G401 (cell line): ENCODE measurements at regions not wholly inside any gene's neighbourhood (a gene's known extent, or its start where the extent isn't known, plus 50 kb on each side); places are given as distances from the start of the nearest gene placed in this dataset.

ENCODE experiments used
- DNase-seq: peaks from one replicate; pipeline ENCODE4 v3.0.0-alpha.2; 2015; ENCODE audit warnings: low spot score
- in situ Hi-C: cut with HindIII; loops from 2 replicates; pipeline ENCODE4 v1.10.0; 2016; ENCODE audit warnings: low sequenced_read_pairs, mixed read lengths

DNA sequence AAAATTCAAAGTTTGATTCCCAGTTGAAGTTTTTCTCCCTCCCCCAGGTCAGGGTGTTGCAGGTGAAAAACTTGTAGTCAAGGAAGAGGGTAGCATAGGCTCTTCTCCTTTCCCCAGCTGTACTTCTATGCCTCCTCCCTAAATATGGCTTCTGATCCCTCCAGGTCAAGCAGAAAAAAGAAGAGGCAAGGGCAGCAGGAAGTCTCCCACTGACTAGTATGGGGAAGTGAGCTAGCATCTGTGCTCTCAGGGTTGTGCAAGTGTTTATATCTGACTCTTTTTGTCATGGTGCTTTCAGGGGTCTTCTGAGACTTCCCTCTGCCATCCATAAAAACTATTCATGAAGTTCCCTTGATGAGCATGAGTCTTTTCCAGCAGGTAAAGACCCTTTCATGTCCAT lies 76.0 kb downstream of the ATPSCKMT start:
- in situ Hi-C loops: no loop called here
- DNase-seq: no peak

DNA sequence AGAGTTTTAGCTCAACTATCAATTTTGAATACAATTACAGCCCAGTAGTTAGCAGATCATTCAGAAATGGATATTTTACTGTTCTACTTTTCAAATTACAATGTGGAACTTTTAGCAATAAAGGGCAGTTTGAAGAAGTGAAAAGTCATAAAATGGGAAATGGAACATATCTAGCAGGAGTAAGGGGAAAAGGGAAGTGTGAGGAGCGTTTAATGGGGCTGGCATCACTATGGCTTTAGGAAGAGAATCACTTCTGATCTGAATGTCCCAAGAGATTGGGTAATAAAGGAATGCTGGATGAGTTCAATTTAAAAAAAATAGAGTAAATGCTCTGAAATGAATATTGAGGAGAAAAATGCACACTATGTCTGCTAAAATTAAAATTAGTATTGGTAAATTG lies 77.4 kb downstream of the ATPSCKMT start:
- no peak for DNase-seq

DNA sequence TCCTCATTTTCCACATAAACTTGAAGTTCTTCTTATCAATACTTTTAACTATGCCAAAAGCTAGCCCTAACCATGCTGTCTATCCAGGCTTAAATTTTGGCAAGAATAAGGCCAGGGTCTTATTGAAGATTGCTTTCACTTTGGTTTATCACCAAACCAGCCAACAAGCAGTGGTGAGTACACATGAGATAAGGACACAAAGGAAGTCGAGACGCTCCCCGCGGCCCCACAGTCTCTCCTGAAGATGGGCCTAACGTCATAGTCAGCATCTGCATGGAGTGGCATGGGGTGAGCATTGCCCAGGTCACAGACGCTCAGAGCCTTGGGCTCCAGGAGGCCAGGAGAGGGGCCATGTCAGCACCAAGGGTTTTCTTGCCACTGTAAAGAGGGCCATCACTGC lies 80.3 kb downstream of the ATPSCKMT start:
- in situ Hi-C loops: no loop called here
- no peak for DNase-seq

More for the DNA sequence above, 77.4 kb downstream of the ATPSCKMT start:
- in situ Hi-C loops: no loop called here

DNA sequence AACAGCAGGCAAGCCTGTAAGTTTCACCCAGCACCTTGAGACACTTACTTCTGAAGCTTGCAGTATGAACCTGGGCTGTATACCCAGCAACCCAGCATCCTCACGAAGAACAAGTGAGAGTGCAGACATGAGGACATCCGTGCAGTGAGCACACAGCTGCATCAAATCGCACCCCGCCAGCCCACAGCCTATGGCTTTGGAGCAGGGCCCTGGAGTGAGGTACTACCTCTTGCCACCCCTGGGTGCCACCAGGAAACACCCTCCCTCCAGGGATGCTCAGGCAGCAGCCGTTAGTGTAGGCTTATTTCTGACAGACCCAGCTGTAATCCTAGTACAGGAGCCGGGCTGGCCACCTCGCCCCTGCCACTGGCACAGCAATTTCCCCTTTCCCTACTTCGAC lies 81.4 kb downstream of the ATPSCKMT start:
- DNase-seq: no peak
- in situ Hi-C loops: no loop called here

DNA sequence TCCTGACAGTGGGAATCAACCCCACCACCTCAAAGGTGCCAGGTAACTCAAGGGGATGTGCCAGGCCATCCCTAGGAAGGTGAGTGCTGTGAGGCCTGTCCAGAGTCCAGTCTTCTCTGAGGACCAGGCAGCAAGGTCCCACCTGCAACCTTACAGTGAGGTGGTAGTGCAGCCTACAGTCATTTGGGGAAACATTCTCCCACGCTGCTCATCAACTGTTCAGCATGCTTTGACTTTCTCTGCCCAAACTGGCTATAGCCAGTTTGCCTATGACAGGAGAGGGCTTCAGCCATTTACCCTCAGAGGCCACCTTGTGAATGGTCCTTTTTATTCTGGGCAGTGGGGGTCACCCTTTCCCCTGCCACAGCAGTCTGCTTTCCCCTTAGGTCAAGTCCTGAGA lies 81.9 kb downstream of the ATPSCKMT start:
- in situ Hi-C loops: no loop called here
- no peak for DNase-seq

DNA sequence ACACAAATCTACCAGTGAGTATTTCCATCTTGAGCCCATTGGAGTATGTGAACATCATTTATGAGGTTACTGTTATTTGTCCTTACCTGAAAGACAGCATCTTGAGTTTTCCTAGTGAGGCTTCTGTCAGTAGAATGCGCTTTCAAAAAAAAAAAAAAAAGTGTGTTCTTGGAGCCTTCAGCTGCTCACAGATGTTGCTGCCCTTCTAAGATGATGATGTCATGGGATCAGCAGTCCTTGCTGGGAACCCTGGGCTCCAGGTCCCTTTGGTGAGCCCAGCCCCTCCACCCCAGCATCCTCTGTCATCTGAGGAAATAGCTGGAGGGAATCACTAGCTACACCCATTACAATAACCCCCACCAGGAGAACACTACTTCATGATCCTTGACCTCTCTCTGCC lies 83.3 kb downstream of the ATPSCKMT start:
- DNase-seq: no peak
- in situ Hi-C loops: no loop called here

DNA sequence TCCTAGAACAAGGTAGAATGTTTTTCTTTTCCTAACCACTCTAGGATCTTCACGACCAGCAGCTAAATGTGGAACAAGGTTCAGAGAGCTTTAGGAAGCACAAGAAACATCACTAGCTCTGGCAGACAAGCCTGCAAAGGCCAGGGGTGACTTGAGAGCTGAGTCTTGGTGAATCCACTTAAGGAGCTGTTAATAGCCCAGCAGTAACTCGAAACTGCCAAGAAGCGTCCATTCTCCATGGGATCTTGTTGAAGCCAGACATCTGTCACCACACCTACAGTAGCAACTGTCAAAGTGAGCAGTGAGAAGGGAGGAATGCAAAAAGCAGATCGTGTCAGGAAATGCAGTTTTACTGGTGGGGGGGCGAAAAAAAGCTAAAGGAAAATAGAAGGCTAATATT lies 87.2 kb downstream of the ATPSCKMT start:
- in situ Hi-C loops: no loop called here

DNA sequence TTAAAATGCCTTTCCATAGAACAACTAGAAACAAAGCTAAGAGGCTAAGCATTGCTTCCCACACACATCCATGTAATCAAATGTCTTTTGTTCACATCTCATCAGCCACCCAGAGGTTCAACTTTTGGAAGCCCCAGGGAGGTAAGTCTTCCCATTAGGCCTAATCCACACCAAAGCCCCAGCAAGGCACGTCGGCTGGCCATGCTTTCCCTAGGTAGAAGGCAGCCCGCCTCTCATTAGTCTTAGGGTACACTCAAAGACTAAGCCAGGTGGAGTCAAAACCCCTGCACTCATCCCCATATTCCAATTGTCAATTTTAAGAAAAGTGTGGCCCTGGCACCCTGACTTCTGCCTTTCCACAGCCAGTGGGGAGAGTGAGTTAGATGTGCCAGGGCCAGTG lies 87.9 kb downstream of the ATPSCKMT start:
- no peak for DNase-seq
- in situ Hi-C loops: no loop called here

More for the DNA sequence above, 87.2 kb downstream of the ATPSCKMT start:
- no peak for DNase-seq

DNA sequence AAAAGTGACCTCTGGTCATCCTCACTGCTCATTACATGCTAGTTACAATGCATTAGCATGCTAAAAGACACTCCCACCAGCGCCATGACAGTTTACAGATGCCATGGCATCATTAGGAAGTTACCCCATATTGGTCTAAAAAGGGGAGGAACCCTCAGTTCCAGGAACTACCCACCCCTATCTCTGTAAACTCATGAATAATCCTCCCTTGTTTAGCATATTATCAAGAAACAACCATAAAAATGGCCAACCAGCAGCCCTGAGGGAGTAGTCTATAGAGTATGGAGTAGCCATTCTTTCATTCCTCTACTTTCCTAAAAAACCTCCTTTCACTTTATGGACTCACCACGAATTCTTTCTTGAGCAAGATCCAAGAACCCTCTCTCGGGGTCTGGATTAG lies 89.4 kb downstream of the ATPSCKMT start:
- DNase-seq: no peak
- in situ Hi-C loops: no loop called here

DNA sequence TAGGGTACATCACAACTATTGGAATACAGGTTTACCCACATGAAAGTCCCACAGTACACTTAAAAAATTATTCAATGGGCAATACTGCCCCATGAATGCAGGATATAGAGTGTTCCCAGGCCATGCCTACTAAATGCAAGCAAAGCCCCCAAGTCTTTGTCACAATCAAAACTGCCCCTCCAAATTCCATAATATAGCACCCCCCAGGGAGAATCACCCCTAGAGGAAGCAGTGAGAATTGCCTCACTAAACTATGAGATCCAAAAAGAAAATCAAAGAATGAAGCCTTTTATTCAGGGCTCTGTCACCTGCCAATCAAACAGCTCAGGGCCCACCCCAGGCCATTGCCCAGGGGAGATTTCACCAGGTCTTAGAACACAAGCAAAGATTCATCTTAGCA lies 90.8 kb downstream of the ATPSCKMT start:
- no peak for DNase-seq
- in situ Hi-C loops: no loop called here

DNA sequence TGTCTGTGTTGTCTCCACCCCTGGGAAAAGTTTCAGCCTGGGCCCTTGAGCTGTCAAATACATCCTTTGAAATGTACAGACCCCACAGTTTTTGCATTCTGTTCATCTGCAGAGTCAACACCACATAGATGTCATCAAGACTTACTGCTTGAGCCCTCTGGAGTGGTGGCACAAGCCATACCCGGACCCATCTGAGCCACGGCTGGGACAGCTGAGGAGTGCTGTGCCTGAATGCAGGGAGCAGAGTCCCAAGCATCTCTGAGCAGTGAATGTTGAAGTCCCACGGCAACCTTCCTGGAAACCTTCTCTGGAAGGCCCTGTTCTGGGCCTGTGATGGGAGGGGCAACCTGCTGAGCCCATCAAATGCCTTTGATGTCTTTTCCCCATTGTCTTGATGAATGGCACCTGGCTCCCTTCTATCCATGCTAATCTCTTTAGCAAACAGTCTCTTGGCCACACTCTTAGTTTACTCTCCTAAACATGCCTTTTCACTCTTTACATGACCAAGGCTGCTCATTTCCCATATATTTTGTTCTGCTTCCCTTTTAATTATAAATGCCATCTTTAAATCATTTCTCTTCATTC lies 92.5 kb downstream of the ATPSCKMT start:
- DNase-seq: no peak
- in situ Hi-C loops: no loop called here

DNA sequence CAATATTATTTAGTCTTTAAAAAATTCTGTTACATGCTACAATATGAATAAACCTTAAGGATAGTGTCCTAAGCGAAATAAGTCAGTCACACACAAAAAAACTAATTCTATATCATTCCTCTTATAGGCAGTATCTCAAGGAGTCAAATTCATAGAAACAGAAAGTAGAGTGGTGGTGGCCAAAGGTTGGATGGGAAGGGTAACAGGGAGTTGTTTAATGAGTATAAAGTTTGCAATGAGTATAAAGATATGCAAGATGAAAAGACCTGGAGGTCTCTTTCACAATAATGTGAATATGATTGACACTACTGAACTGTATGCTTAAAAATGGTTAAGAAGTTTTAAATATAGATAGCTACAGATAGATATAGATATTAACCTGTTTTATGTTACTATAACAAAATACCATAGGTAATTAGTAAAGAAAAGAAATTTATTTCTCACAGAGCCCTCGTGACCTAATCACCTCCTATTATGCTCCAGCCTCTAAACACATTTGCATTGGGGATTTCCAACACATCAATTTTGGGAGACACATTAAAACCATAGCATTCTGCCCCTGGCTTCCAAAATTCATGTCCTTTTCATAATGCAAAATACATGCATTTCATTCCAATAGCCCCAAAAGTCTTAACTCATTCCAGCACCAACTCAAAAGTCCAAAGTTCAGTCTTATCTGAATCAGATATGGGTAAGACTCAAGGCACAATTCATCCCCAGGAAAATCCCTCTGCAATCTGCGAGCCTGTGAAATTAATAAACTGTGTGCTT lies 93.6 kb downstream of the ATPSCKMT start:
- no peak for DNase-seq
- in situ Hi-C loops: no loop called here

DNA sequence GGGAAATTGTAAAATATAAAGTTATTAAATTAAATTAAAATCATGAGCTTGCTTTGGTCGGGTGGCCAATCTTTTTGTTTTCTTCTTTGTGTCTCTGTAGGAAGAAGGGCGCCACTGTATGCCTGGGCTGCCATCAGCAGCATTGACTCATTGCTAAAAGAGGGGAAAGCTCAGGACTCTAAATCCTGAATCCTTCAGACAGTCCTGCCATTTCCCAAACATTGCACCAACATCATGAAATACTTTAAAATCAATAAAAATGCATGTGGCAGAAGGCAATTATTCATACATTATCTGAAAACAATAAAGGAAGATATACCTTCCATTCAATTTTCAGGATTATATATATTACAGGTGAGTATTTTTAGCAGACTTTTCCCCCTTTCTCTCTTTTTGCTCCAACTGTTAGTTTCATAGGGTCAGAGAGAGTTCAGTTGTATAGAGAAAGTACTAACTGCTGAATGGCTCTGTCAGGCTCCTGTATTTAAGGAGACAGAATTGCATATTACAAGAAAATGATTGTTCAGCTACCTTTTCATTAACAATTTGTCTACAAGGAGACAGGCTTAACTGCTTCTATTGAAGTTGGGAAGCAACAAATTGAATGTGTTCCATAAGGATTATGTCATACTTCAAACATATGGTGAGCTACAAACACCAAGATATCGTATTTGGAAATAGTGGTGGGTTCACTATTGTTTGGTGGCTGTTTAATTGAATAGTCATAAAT lies 95.7 kb downstream of the ATPSCKMT start:
- DNase-seq: no peak
- in situ Hi-C loops: no loop called here

DNA sequence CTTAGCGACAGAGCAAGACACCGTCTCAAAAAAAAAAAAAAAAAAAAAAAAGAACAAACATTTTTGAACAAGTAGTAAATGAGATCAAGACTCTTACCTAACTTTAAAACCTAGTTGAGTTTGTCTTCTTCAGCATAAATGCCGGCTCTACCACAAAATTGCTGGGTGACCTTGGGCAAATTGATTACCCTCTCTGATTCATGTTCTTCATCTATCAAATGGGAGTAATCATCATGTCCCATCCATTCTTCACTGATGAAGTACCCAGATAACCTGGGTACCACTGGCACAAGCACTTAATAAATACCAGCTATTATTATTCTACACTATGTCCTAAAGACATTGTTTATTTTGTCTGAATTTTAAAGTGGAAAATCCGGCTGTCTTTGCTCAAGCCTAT lies 96.3 kb downstream of the ATPSCKMT start:
- in situ Hi-C loops: no loop called here
- no peak for DNase-seq

DNA sequence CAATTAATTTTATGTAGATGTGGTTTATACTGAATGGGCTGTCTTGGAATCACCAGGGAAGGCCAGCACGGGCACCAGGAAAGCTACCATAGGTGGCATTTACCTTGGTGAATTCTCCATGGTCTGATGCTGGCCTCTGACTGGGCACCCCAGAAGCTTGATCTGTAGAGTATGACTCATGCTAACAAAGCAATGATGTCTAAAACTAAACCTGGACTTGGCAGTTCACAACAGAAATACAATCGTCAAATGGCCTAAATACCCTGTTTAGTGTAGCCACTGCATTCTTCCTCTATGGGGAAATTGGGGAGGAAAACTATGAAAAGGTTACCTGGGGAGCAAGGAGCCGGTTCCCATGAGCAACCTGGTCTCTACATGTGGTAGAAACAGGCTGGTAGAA lies 98.0 kb downstream of the ATPSCKMT start:
- in situ Hi-C loops: no loop called here
- DNase-seq: no peak

DNA sequence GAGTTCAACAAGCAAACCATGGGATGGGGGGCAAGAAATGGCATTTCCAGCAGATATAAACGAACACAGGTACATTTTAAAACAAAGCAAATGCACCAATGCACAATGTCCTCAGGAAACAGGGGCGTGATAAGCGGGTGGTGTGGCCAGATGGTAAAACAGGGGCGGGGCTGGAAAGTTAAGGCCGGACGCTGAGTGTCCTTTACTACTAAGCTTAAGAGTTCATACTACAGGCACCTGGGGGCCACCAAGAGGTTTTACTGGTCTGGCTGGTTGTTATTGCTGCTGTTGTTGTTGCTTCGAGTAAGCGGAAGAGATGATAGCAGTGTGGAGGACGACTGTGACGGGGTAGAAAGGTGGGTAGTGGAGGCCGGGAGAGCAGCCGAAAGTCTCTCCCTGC lies 99.8 kb downstream of the ATPSCKMT start:
- in situ Hi-C loops: no loop called here
- DNase-seq: no peak

DNA sequence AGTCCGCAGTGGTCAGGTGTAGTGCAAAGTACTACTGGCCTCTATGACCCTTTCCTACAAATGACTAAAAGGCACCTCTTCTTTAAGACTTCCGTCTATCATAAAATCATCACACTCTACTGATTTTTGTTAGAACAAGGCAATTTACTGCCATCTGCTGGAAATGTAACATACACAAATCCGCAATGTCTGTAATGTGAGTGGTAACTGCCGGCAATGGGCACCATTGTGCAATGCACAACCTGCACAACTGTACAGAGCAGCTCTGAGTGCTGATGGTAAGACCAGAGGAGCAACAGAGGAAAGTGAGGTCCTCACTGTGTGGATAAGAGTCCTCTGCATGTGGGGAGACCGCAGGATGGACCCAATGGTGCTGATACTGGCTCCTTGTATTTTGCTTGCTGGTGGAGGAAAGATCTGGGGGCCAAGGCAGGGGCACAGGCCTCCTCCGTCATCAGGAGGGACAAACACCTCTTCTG lies 103.7 kb downstream of the ATPSCKMT start:
- in situ Hi-C loops: no loop called here
- peak; percentile 39 for DNase-seq

DNA sequence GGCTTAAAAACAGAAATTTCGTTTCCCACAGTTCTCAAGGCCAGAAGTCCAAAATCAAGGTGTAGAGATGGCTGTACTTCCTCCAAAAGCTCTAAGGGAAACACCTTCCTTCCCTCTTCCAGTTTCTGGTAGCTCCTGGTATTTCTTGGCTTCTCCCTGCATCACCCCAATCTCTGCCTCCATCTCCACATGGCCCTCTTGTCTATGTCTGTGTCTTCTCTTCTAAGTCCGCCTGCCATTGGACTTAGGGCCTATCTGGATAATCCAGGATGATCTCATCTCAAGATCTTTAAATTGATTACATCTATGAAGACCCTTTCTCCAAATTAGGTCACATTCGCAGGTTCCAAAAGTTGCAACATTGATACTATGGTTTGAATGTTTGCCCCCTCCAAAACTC lies 105.6 kb downstream of the ATPSCKMT start:
- no peak for DNase-seq
- in situ Hi-C loops: no loop called here

DNA sequence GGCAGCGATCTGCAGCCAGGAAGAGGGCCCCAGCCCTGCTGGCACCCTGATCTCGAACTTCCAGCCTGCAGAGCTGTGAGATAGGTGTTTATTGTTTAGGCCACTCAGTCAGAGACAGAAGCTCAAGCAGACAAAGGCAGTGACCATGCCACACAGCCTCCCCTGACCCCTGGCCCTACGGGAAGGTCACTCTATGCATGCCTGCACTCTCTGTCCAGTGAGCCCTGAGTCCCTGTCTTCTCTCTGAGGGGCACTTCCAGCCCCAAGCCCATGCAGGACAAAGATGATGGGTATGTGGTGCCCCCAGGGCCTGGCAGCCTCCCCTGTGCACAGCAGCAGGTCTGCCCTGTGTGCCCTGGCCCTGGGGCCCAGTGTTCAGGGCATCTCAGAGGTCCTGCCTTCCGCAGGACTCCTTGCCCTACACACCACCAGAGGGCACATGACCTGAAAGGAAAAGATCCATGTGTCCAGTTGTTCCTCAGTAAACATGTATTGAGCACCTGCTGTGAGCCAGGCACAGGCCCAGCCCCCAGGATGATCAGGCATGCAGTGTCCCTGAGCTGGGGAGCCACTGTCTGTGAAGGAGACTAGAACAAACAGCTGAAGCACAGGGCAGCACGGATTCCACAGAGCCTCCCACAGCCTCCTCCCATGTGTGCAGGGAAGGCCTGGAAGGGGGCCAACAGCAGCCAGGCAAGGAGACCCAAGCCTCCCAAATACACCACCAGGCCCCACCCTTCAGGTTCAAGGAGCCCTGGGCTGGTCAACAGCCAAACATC lies 109.3 kb downstream of the ATPSCKMT start:
- in situ Hi-C loops: no loop called here
- DNase-seq: no peak
